IMR-90 (cell line): ENCODE measurements at regions not wholly inside any gene's neighbourhood (a gene's known extent, or its start where the extent isn't known, plus 50 kb on each side); places are given as distances from the start of the nearest gene placed in this dataset.
"Not testable (repeated sequence)": the region's sequence is repeated elsewhere in the genome, so short reads cannot be mapped to it uniquely, and the experiment has no call there.

Experiments
- ATAC-seq: fragments of 200-7000 bp; cut with Tn5 transposase; 2 replicates; pipeline ENCODE4 v1.9.1; 2020; ENCODE audit warnings: low read depth, mild to moderate bottlenecking, moderate library complexity
- BruUV-seq: library from RNA; stranded (reverse); fragments of 400-500 nt; replicated peaks from 2 replicates; lab custom pipeline; 2021; lab: Mats Ljungman, UMichigan
- CTCF ChIA-PET: fragments of 300-600 bp; formaldehyde crosslinking; extraction: SDS; loops from one replicate; lab custom pipeline; 2021; ENCODE audit warnings: antibody characterized with exemption; lab: Yijun Ruan, JAX
- POLR2A ChIA-PET: fragments of 300-600 bp; sonication (Branson Sonifier 250); formaldehyde crosslinking; loops from one replicate; lab custom pipeline; 2022; ENCODE audit warnings: antibody characterized with exemption; ENCODE audit not compliant: unreplicated experiment; lab: Charles Lee
- DNase-seq: peaks from one replicate; pipeline ENCODE4 v3.0.0; 2013
- H2AFZ ChIP-seq: replicated peaks from 2 replicates; pipeline ENCODE3; 2013; ENCODE audit warnings: low read length, mild to moderate bottlenecking; ENCODE audit not compliant: poor library complexity
- H2AK5ac ChIP-seq: 2 replicates; pipeline ENCODE4 v1.6.1; 2013; ENCODE audit warnings: low read depth, low read length, inconsistent platforms
- H2AK9ac ChIP-seq: replicated peaks from 2 replicates; pipeline ENCODE3; 2013; ENCODE audit warnings: mild to moderate bottlenecking, low read depth, low read length, moderate library complexity; ENCODE audit not compliant: poor library complexity
- H2BK120ac ChIP-seq: 2 replicates; pipeline ENCODE4 v1.6.1; 2013; ENCODE audit warnings: low read depth, low read length, inconsistent platforms
- H2BK15ac ChIP-seq: 3 replicates; pipeline ENCODE4 v1.6.1; 2013; ENCODE audit warnings: low read depth, low read length, inconsistent platforms
- H2BK20ac ChIP-seq: 2 replicates; pipeline ENCODE4 v1.6.1; 2013; ENCODE audit warnings: low read depth, mild to moderate bottlenecking, inconsistent platforms, low read length, moderate library complexity
- H2BK5ac ChIP-seq: 2 replicates; pipeline ENCODE4 v1.6.1; 2013; ENCODE audit warnings: mild to moderate bottlenecking, low read depth, low read length, inconsistent platforms; ENCODE audit not compliant: poor library complexity, severe bottlenecking
- H3K14ac ChIP-seq: replicated peaks from 2 replicates; pipeline ENCODE4 v1.6.1; 2013; ENCODE audit warnings: low read depth, low read length, inconsistent platforms
- H3K18ac ChIP-seq: 2 replicates; pipeline ENCODE4 v1.6.1; 2013; ENCODE audit warnings: low read depth, low read length, control low read depth
- H3K23ac ChIP-seq: 2 replicates; pipeline ENCODE4 v1.6.1; 2013; ENCODE audit warnings: low read depth, low read length, inconsistent platforms
- H3K27ac ChIP-seq: 2 replicates; pipeline ENCODE4 v1.5.1; 2013; ENCODE audit warnings: mild to moderate bottlenecking, control low read depth, low read length; ENCODE audit not compliant: insufficient read depth
- H3K27me3 ChIP-seq: 2 replicates; pipeline ENCODE4 v1.6.1; 2013; ENCODE audit warnings: low read length; ENCODE audit not compliant: control insufficient read depth, insufficient read depth
- H3K36me3 ChIP-seq: 2 replicates; pipeline ENCODE4 v1.6.1; 2013; ENCODE audit warnings: low read length, mixed read lengths; ENCODE audit not compliant: control insufficient read depth, insufficient read depth
- H3K4ac ChIP-seq: 2 replicates; pipeline ENCODE4 v1.6.1; 2013; ENCODE audit warnings: low read depth, low read length, inconsistent platforms
- H3K4me1 ChIP-seq: 2 replicates; pipeline ENCODE4 v1.6.1; 2013; ENCODE audit warnings: low read length, mixed read lengths; ENCODE audit not compliant: control insufficient read depth, insufficient read depth
- H3K4me2 ChIP-seq: 2 replicates; pipeline ENCODE4 v1.6.1; 2013; ENCODE audit warnings: low read depth, mild to moderate bottlenecking, control low read depth, low read length, moderate library complexity
- H3K4me3 ChIP-seq: 2 replicates; pipeline ENCODE4 v1.5.1; 2013; ENCODE audit warnings: low read depth, mild to moderate bottlenecking, control low read depth, low read length, moderate library complexity; ENCODE audit not compliant: insufficient read depth
- H3K56ac ChIP-seq: 2 replicates; pipeline ENCODE4 v1.6.1; 2013; ENCODE audit warnings: low read length, inconsistent platforms; ENCODE audit not compliant: insufficient read depth; ENCODE audit errors: extremely low read depth
- H3K79me1 ChIP-seq, 2 experiments: 2 replicates each; pipeline ENCODE4 v1.6.1; 2013; ENCODE audit warnings: low read length in 2 of 2, inconsistent platforms in 1 of 2, low read depth in 1 of 2
- H3K9ac ChIP-seq: 2 replicates; pipeline ENCODE4 v1.6.1; 2013; ENCODE audit warnings: low read depth, low read length, control low read depth
- H3K9me1 ChIP-seq: 2 replicates; pipeline ENCODE4 v1.6.1; 2013; ENCODE audit warnings: low read length, inconsistent platforms; ENCODE audit not compliant: insufficient read depth
- H3K9me3 ChIP-seq: 2 replicates; pipeline ENCODE4 v1.6.1; 2013; ENCODE audit warnings: low read length; ENCODE audit not compliant: control insufficient read depth, insufficient read depth
- H4K20me1 ChIP-seq: 2 replicates; pipeline ENCODE4 v1.6.1; 2013; ENCODE audit warnings: low read length, inconsistent platforms; ENCODE audit not compliant: insufficient read depth
- H4K5ac ChIP-seq: 2 replicates; pipeline ENCODE4 v1.6.1; 2013; ENCODE audit warnings: mild to moderate bottlenecking, low read depth, low read length, control low read depth
- H4K8ac ChIP-seq, 2 experiments: 2 replicates each; pipeline ENCODE4 v1.6.1; 2013; ENCODE audit warnings: low read depth in 2 of 2, low read length in 2 of 2, control low read depth in 1 of 2, inconsistent platforms in 1 of 2
- H4K91ac ChIP-seq: 2 replicates; pipeline ENCODE4 v1.6.1; 2013; ENCODE audit warnings: low read depth, low read length, inconsistent platforms; ENCODE audit not compliant: insufficient read depth
- MXI1 ChIP-seq: IDR thresholded peaks from 2 replicates; pipeline ENCODE4 v1.6.1; 2012; ENCODE audit warnings: low read depth, mild to moderate bottlenecking, low read length, moderate library complexity, borderline replicate concordance
- NFE2L2 ChIP-seq: fragments of 150-350 bp; IDR thresholded peaks from 2 replicates; pipeline ENCODE4 v1.6.1; 2016; ENCODE audit warnings: low read depth, mild to moderate bottlenecking, low read length
- POLR2A ChIP-seq: IDR thresholded peaks from 2 replicates; pipeline ENCODE4 v1.6.1; 2012; ENCODE audit warnings: mild to moderate bottlenecking, low read depth, low read length
- RCOR1 ChIP-seq: IDR thresholded peaks from 2 replicates; pipeline ENCODE4 v1.6.1; 2012; ENCODE audit warnings: mild to moderate bottlenecking, low read length, improper control_type of control experiment; ENCODE audit not compliant: insufficient replicate concordance
- RFX5 ChIP-seq: IDR thresholded peaks from 2 replicates; pipeline ENCODE4 v1.8.0; 2012; ENCODE audit warnings: low read depth, mild to moderate bottlenecking, low read length, moderate library complexity
- USF2 ChIP-seq: fragments of 150-350 bp; IDR thresholded peaks from 2 replicates; pipeline ENCODE4 v1.6.1; 2017; ENCODE audit warnings: mild to moderate bottlenecking, antibody characterized with exemption, low read length, low read depth
- WGBS, 2 experiments: methylation state at CpG; one replicate each; pipeline versions ENCODE4 v1.1.5 to v1.1.7; 2013; ENCODE audit warnings: missing lambda C conversion rate in 2 of 2; ENCODE audit not compliant: insufficient read length in 1 of 2; ENCODE audit errors: extremely low coverage in 2 of 2; 5-methylcytosine and 5-hydroxymethylcytosine counted together
- dilution Hi-C: fragments of 300-500 bp; cut with HindIII; formaldehyde crosslinking; loops from one replicate; pipeline ENCODE4 v1.14.3; 2018; ENCODE audit warnings: low sequenced_read_pairs; ENCODE audit not compliant: unreplicated experiment
- in situ Hi-C: fragments of 300-500 bp; cut with MboI; formaldehyde crosslinking; loops from 3 replicates; pipeline ENCODE4 v1.14.3; 2019; ENCODE audit warnings: low sequenced_read_pairs, inconsistent platforms, mixed read lengths
- intact Hi-C: fragments of 100-400 bp; cut with micrococcal nuclease; formaldehyde crosslinking; loops from 2 replicates; pipeline ENCODE4 v1.10.0; 2022

- H2BK5ac ChIP-seq, result no peak overlapping the region
- dilution Hi-C loops (no loop called here), intact Hi-C loops (no loop called here), in situ Hi-C loops (no loop called here)
- no TSS peak for BruUV-seq
- H3K4me3 ChIP-seq, result no peak overlapping the region
- H3K18ac ChIP-seq, result no peak overlapping the region
- ATAC-seq (no peak), DNase-seq (no peak)
- no peak overlapping the region for H2BK15ac ChIP-seq
- H3K36me3 ChIP-seq, result no peaks in the 10 kb centered on the region
- no peak overlapping the region for H2AFZ ChIP-seq
- ChIA-PET POLR2A (no interaction called here), CTCF (no interaction called here)
- H3K14ac ChIP-seq, result no peak overlapping the region
- no peaks in the 10 kb centered on the region for H3K9me3 ChIP-seq
- H3K4me1 ChIP-seq, result no peaks in the 10 kb centered on the region
- H4K20me1 ChIP-seq, result no peaks in the 10 kb centered on the region
- no peak overlapping the region for H3K23ac ChIP-seq
- H2AK9ac ChIP-seq, result no peak overlapping the region
- H3K27ac ChIP-seq, result no peak overlapping the region
- H3K27me3 ChIP-seq, result no peaks in the 10 kb centered on the region
- no peaks in the 10 kb centered on the region for H3K79me1 ChIP-seq
- no CpG with 5 or more reads among the region's 2 CpGs for WGBS, 2 experiments
- no peak overlapping the region for H3K4ac ChIP-seq
- no peak overlapping the region for H3K4me2 ChIP-seq
- no peak overlapping the region for H4K5ac ChIP-seq
- H4K91ac ChIP-seq, result no peak overlapping the region
- no peaks in the 10 kb centered on the region for H3K9me1 ChIP-seq
- no peak overlapping the region for H2BK120ac ChIP-seq
- H2AK5ac ChIP-seq, result no peak overlapping the region
- no peak for TF ChIP-seq USF2
- TF ChIP-seq RCOR1, result no peak
- no peak for TF ChIP-seq POLR2A
- TF ChIP-seq NFE2L2, result no peak
- no peak for TF ChIP-seq RFX5
- TF ChIP-seq MXI1, result no peak
- H3K9ac ChIP-seq, result no peak overlapping the region
- H4K8ac ChIP-seq, result no peak overlapping the region
- no peak overlapping the region for H2BK20ac ChIP-seq
- no peak overlapping the region for H3K56ac ChIP-seq
These were observed 731.2 kb downstream of the USP25 start for GRCh38 chr21:16460936-16461335.

DNA sequence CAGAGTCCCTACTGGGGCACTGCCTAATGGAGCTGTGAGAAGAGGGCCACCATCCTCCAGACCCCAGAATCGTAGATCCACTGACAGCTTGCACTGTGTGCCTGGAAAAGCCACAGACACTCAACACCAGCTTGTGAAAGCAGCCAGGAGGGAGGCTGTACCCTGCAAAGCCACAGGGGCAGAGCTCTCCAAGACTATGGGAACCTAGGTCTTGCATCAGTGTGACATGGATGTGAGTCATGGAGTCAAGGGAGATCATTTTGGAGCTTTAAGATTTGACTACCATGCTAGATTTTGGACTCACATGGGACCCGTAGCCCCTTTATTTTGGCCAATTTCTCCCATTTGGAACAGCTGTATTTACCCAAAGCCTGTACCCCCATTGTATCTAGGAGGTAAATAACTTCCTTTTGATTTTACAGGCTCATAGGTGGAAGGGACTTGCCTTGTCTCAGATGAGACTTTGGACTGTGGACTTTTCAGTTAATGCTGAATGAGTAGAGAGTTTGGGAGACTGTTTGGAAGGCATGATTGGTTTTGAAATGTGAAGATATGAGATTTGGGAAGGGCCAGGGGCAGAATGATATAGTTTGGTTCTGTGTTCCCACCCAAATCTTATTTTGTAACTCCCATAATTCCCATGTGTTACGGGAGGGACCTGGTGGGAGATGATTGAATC, 734.6 kb downstream of the USP25 start:
- CTCF ChIA-PET, result not testable (repeated sequence)

More for the DNA sequence above, 734.6 kb downstream of the USP25 start:
- H2BK15ac ChIP-seq, H4K20me1 ChIP-seq, H3K9me1 ChIP-seq, intact Hi-C loops, H3K9me3 ChIP-seq, H4K5ac ChIP-seq, ATAC-seq, H3K4me1 ChIP-seq, H2AK9ac ChIP-seq, H2AFZ ChIP-seq, POLR2A ChIA-PET, H3K4me3 ChIP-seq, H2BK120ac ChIP-seq, H2AK5ac ChIP-seq, H2BK20ac ChIP-seq, H3K18ac ChIP-seq, H3K36me3 ChIP-seq, H3K56ac ChIP-seq, dilution Hi-C loops, BruUV-seq, H3K4ac ChIP-seq, in situ Hi-C loops, H3K14ac ChIP-seq, H3K27ac ChIP-seq, H3K23ac ChIP-seq, H4K8ac ChIP-seq, H4K91ac ChIP-seq, H2BK5ac ChIP-seq, H3K27me3 ChIP-seq, H3K4me2 ChIP-seq, H3K79me1 ChIP-seq, H3K9ac ChIP-seq: not testable (repeated sequence)
- no CpG with 5 or more reads among the region's 3 CpGs for WGBS, 2 experiments
- DNase-seq, result peak; percentile 10
